SK-N-SH (cell line): ENCODE measurements at regions not wholly inside any gene's neighbourhood (a gene's known extent, or its start where the extent isn't known, plus 50 kb on each side); places are given as distances from the start of the nearest gene placed in this dataset.

Experiments used
- CTCF ChIA-PET: fragments of 300-600, 350-600 bp; formaldehyde crosslinking; extraction: SDS; loops from one replicate; lab custom pipeline; 2021; lab: Yijun Ruan, JAX
- POLR2A ChIA-PET: fragments of 350-600 bp; sonication (Branson Sonifier 250); formaldehyde crosslinking; extraction: SDS; loops from one replicate; lab custom pipeline; 2020; ENCODE audit warnings: antibody characterized with exemption, inconsistent platforms; lab: Yijun Ruan, JAX
- DNase-seq: peaks from one replicate; pipeline ENCODE4 v3.0.0; 2012
- H2AFZ ChIP-seq: fragments of 200-600 bp; sonication (generic); 2 replicates; pipeline ENCODE4 v1.8.1; 2016; ENCODE audit warnings: antibody characterized with exemption, mild to moderate bottlenecking, low read depth
- H3F3A ChIP-seq: fragments of 200-600 bp; sonication (generic); replicated peaks from 2 replicates; pipeline ENCODE3; 2016; ENCODE audit warnings: antibody characterized with exemption, mild to moderate bottlenecking; ENCODE audit not compliant: insufficient read depth
- H3K27ac ChIP-seq, 2 experiments: fragments of 200-500 bp in 1 of 2; fragments of 200-600 bp in 1 of 2; sonication (Bioruptor generic) in 1 of 2; sonication (generic), shearing (Covaris generic) in 1 of 2; 2 replicates each; pipeline versions ENCODE4 v1.5.1 to v1.6.1; 2014 to 2016; ENCODE audit warnings: low read depth in 2 of 2, inconsistent platforms in 1 of 2, low read length in 1 of 2, mild to moderate bottlenecking in 1 of 2, mixed read lengths in 1 of 2
- H3K27me3 ChIP-seq: fragments of 200-600 bp; sonication (generic), shearing (Covaris generic); 2 replicates; pipeline ENCODE4 v1.6.1; 2016; ENCODE audit warnings: mixed run types; ENCODE audit not compliant: insufficient read depth
- H3K36me3 ChIP-seq, 2 experiments: fragments of 200-500 bp in 1 of 2; fragments of 200-600 bp in 1 of 2; sonication (Bioruptor generic) in 1 of 2; sonication (generic) in 1 of 2; replicated peaks in 1 of 2; 2 replicates each; pipeline versions ENCODE3 to v1.5.1; 2014 to 2016; ENCODE audit warnings: low read length in 1 of 2, mild to moderate bottlenecking in 1 of 2; ENCODE audit not compliant: insufficient read depth in 2 of 2, control insufficient read depth in 1 of 2
- H3K4me1 ChIP-seq, 2 experiments: fragments of 200-500 bp in 1 of 2; fragments of 200-600 bp in 1 of 2; sonication (Bioruptor generic) in 1 of 2; sonication (generic), shearing (Covaris generic) in 1 of 2; 2 replicates each; pipeline versions ENCODE4 v1.5.1 to v1.6.1; 2014 to 2016; ENCODE audit warnings: low read depth in 1 of 2, low read length in 1 of 2, mixed run types in 1 of 2; ENCODE audit not compliant: insufficient read depth in 2 of 2, control insufficient read depth in 1 of 2
- H3K4me2 ChIP-seq: fragments of 200-600 bp; sonication (generic), shearing (Covaris generic); 2 replicates; pipeline ENCODE4 v1.6.1; 2017; ENCODE audit warnings: mixed run types
- H3K4me3 ChIP-seq, 2 experiments: fragments of 200-500 bp in 1 of 2; fragments of 200-600 bp in 1 of 2; sonication (Bioruptor generic) in 1 of 2; sonication (generic), shearing (Covaris generic) in 1 of 2; 2 replicates each; pipeline versions ENCODE4 v1.5.1 to v1.8.1; 2014 to 2016; ENCODE audit warnings: low read depth in 2 of 2, inconsistent platforms in 1 of 2, low read length in 1 of 2, mild to moderate bottlenecking in 1 of 2, mixed read lengths in 1 of 2, moderate library complexity in 1 of 2
- H3K79me2 ChIP-seq: fragments of 200-600 bp; sonication (generic); 2 replicates; pipeline ENCODE4 v1.8.1; 2017; ENCODE audit warnings: mild to moderate bottlenecking; ENCODE audit not compliant: insufficient read depth
- H3K9ac ChIP-seq: fragments of 200-600 bp; sonication (generic); 2 replicates; pipeline ENCODE4 v1.6.1; 2017; ENCODE audit warnings: mixed run types
- H3K9me2 ChIP-seq: fragments of 200-600 bp; sonication (generic); 2 replicates; pipeline ENCODE4 v1.6.1; 2017; ENCODE audit warnings: mixed run types
- H3K9me3 ChIP-seq: fragments of 200-600 bp; sonication (generic); 2 replicates; pipeline ENCODE4 v1.6.1; 2017; ENCODE audit warnings: mixed run types, mild to moderate bottlenecking, moderate library complexity
- H4K20me1 ChIP-seq: fragments of 200-600 bp; sonication (generic); 2 replicates; pipeline ENCODE4 v1.6.1; 2017; ENCODE audit warnings: mild to moderate bottlenecking, mixed run types; ENCODE audit not compliant: insufficient read depth
- CHD2 ChIP-seq: fragments of 150-350 bp; IDR thresholded peaks from 2 replicates; pipeline ENCODE4 v1.6.1; 2018; ENCODE audit warnings: low read length; ENCODE audit not compliant: partially characterized antibody
- CTCF ChIP-seq: fragments of 200-600 bp; sonication (generic); IDR thresholded peaks from 2 replicates; pipeline ENCODE4 v1.6.1; 2017; ENCODE audit warnings: antibody characterized with exemption, mild to moderate bottlenecking, moderate library complexity
- ELF1 ChIP-seq: IDR thresholded peaks from 2 replicates; pipeline ENCODE4 v1.4.0; 2012
- EP300 ChIP-seq, 2 experiments: IDR thresholded peaks; 2 replicates each; pipeline versions ENCODE4 v1.4.0 to v1.6.1; 2012; ENCODE audit warnings: borderline replicate concordance in 1 of 2, low read depth in 1 of 2, low read length in 1 of 2
- EZH2phosphoT487 ChIP-seq: fragments of 200-600 bp; sonication (generic); IDR thresholded peaks from 2 replicates; pipeline ENCODE4 v1.6.1; 2017; ENCODE audit warnings: low read depth, mixed run types, mild to moderate bottlenecking, antibody characterized with exemption, moderate library complexity, borderline replicate concordance
- GABPA ChIP-seq: IDR thresholded peaks from 2 replicates; pipeline ENCODE4 v1.4.0; 2012; ENCODE audit warnings: low read depth, mild to moderate bottlenecking
- MEF2A ChIP-seq: IDR thresholded peaks from 2 replicates; pipeline ENCODE4 v1.4.0; 2012; ENCODE audit warnings: low read depth, borderline replicate concordance
- MXI1 ChIP-seq: IDR thresholded peaks from 2 replicates; pipeline ENCODE4 v1.6.1; 2012; ENCODE audit warnings: mild to moderate bottlenecking, low read depth, low read length, improper control_type of control experiment
- NRF1 ChIP-seq: IDR thresholded peaks from 2 replicates; pipeline ENCODE4 v1.6.1; 2012; ENCODE audit warnings: low read depth, mild to moderate bottlenecking, low read length
- POLR2AphosphoS5 ChIP-seq: IDR thresholded peaks from 2 replicates; pipeline ENCODE4 v1.6.1; 2012; ENCODE audit warnings: low read depth, low read length
- REST ChIP-seq: IDR thresholded peaks from 2 replicates; pipeline ENCODE4 v1.6.1; 2012; ENCODE audit warnings: mild to moderate bottlenecking, low read depth, low read length, moderate library complexity
- RFX5 ChIP-seq: IDR thresholded peaks from 2 replicates; pipeline ENCODE4 v1.6.1; 2012; ENCODE audit warnings: mild to moderate bottlenecking, improper control_type of control experiment, low read length
- RXRA ChIP-seq: IDR thresholded peaks from 2 replicates; pipeline ENCODE4 v1.4.0; 2012; ENCODE audit warnings: low read depth, mild to moderate bottlenecking, borderline replicate concordance
- SIN3A ChIP-seq: IDR thresholded peaks from 2 replicates; pipeline ENCODE4 v1.6.1; 2012; ENCODE audit warnings: low read depth, mild to moderate bottlenecking, low read length, moderate library complexity, borderline replicate concordance
- SMC3 ChIP-seq: IDR thresholded peaks from 2 replicates; pipeline ENCODE4 v1.6.1; 2012; ENCODE audit warnings: low read depth, low read length, improper control_type of control experiment
- TEAD4 ChIP-seq: IDR thresholded peaks from 2 replicates; pipeline ENCODE4 v1.4.0; 2012; ENCODE audit warnings: mild to moderate bottlenecking, borderline replicate concordance; ENCODE audit not compliant: insufficient read depth
- YY1 ChIP-seq: IDR thresholded peaks from 2 replicates; pipeline ENCODE4 v1.4.0; 2012; ENCODE audit warnings: low read depth, mild to moderate bottlenecking
- ZBTB33 ChIP-seq: IDR thresholded peaks from 2 replicates; pipeline ENCODE4 v1.4.0; 2012; ENCODE audit warnings: low read depth, borderline replicate concordance
- WGBS: methylation state at CpG from one replicate; pipeline ENCODE4 v1.1.6; 2017; ENCODE audit warnings: low lambda C conversion rate; 5-methylcytosine and 5-hydroxymethylcytosine counted together
- TF ChIP-seq, protein P1 (sequence below): IDR thresholded peaks from 2 replicates; pipeline ENCODE4; 2012

DNA sequence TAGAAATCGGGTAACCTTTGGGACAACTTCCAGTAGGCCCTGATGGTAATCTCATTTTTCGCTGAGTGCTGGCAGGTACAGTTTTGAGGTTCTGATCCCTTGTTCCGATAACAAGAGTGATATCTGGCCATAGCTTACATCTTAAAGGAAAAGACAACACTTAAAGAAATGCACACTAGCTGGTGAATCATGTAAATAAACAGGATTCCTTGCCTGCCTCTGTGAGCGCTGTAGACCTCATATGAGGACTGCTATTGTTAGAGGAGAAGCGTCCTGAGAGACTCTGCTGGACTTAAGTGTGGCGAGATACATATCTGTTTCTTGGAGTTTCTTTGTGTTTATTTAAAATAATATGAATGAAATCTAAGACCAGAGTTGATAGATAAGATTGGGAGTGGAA lies 149.3 kb upstream of the SLC4A4 start:
- no peak overlapping the region for H3K4me2 ChIP-seq
- no peak overlapping the region for H2AFZ ChIP-seq
- no peaks in the 10 kb centered on the region for H3K36me3 ChIP-seq
- H4K20me1 ChIP-seq = no peaks in the 10 kb centered on the region
- CTCF ChIA-PET = no interaction called here
- no peak overlapping the region for H3K4me3 ChIP-seq
- H3K79me2 ChIP-seq = no peaks in the 10 kb centered on the region
- H3K9me3 ChIP-seq = no peaks in the 10 kb centered on the region
- peaks cover 0 to 5% of the 10 kb centered on the region in 2 experiments; a peak in 2 of 4 replicates for H3K4me1 ChIP-seq
- H3K9me2 ChIP-seq = no peaks in the 10 kb centered on the region
- TF ChIP-seq TEAD4 = no peak
- TF ChIP-seq SIN3A = no peak
- no peak for TF ChIP-seq ELF1
- TF ChIP-seq, protein P1, sequence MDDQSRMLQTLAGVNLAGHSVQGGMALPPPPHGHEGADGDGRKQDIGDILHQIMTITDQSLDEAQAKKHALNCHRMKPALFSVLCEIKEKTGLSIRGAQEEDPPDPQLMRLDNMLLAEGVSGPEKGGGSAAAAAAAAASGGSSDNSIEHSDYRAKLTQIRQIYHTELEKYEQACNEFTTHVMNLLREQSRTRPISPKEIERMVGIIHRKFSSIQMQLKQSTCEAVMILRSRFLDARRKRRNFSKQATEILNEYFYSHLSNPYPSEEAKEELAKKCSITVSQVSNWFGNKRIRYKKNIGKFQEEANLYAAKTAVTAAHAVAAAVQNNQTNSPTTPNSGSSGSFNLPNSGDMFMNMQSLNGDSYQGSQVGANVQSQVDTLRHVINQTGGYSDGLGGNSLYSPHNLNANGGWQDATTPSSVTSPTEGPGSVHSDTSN = no peak
- TF ChIP-seq MEF2A = no peak
- no peak for TF ChIP-seq MXI1
- TF ChIP-seq ZBTB33 = no peak
- no peak for TF ChIP-seq RFX5
- no peak for TF ChIP-seq CTCF
- TF ChIP-seq REST = no peak
- TF ChIP-seq RXRA = no peak
- TF ChIP-seq GABPA = no peak
- TF ChIP-seq EZH2phosphoT487 = no peak
- no peak for TF ChIP-seq POLR2AphosphoS5
- no peak for TF ChIP-seq CHD2
- no peak for TF ChIP-seq NRF1
- TF ChIP-seq YY1 = no peak
- no peak for TF ChIP-seq EP300 (IDR thresholded peaks at IDR 0.05; ENCODE audit: borderline replicate concordance in 1 of 2, low read depth in 1 of 2, low read length in 1 of 2)
- no peak for TF ChIP-seq SMC3
- no peaks in the 10 kb centered on the region for H3F3A ChIP-seq
- H3K27ac ChIP-seq = no peak overlapping the region
- POLR2A ChIA-PET = no interaction called here
- 14% methylated on average over 6 of the region's 6 CpGs for WGBS
- peaks cover 52% of the 10 kb centered on the region; the same call in 1 of the 2 replicates for H3K27me3 ChIP-seq
- DNase-seq = no peak
- H3K9ac ChIP-seq = no peak overlapping the region
